OCI-LY1 (cell line): ENCODE measurements at regions not wholly inside any gene's neighbourhood (a gene's known extent, or its start where the extent isn't known, plus 50 kb on each side); places are given as distances from the start of the nearest gene placed in this dataset.

Source experiments
- EZH2 ChIP-seq: fragments of 200-600 bp; sonication (generic), shearing (Covaris generic); IDR thresholded peaks from 2 replicates; pipeline ENCODE4 v1.8.0; 2017; ENCODE audit warnings: borderline replicate concordance, mixed run types, mild to moderate bottlenecking, antibody characterized with exemption, low read length, moderate library complexity, mixed read lengths
- TF ChIP-seq, protein P1 (sequence below): fragments of 200-600 bp; sonication (generic), shearing (Covaris generic); IDR thresholded peaks from 2 replicates; pipeline ENCODE4 v1.5.1; 2017; ENCODE audit warnings: mild to moderate bottlenecking, antibody characterized with exemption, low read length, moderate library complexity, mixed read lengths

DNA sequence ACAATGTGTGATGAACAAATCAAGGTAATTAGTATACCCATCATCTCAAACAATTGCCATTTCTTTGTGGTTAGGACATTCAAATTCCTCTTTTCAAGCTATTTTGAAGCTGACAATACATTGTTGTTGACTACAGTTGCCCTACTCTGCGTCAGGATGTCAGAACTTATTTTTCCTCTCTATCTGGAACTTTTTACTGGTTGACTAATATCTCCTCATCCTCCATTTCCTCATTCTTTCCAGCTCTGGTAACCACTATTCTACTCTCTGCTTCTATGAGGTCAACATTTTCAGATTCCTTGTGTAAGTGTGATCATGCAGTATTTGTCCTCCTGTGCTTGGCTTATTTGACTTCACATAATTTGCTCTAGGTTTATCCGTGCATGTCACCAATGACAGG is 240.5 kb upstream of the HS3ST1 start:
- TF ChIP-seq, protein P1, sequence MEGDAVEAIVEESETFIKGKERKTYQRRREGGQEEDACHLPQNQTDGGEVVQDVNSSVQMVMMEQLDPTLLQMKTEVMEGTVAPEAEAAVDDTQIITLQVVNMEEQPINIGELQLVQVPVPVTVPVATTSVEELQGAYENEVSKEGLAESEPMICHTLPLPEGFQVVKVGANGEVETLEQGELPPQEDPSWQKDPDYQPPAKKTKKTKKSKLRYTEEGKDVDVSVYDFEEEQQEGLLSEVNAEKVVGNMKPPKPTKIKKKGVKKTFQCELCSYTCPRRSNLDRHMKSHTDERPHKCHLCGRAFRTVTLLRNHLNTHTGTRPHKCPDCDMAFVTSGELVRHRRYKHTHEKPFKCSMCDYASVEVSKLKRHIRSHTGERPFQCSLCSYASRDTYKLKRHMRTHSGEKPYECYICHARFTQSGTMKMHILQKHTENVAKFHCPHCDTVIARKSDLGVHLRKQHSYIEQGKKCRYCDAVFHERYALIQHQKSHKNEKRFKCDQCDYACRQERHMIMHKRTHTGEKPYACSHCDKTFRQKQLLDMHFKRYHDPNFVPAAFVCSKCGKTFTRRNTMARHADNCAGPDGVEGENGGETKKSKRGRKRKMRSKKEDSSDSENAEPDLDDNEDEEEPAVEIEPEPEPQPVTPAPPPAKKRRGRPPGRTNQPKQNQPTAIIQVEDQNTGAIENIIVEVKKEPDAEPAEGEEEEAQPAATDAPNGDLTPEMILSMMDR: no peak
- no peak for TF ChIP-seq EZH2
